ENCODE measurements at regions not wholly inside any gene's neighbourhood (a gene's known extent, or its start where the extent isn't known, plus 50 kb on each side); places are given as distances from the start of the nearest gene placed in this dataset.
A peak's percentile ranks its signal among the peaks of the same experiment; 100 is the strongest.

DNA sequence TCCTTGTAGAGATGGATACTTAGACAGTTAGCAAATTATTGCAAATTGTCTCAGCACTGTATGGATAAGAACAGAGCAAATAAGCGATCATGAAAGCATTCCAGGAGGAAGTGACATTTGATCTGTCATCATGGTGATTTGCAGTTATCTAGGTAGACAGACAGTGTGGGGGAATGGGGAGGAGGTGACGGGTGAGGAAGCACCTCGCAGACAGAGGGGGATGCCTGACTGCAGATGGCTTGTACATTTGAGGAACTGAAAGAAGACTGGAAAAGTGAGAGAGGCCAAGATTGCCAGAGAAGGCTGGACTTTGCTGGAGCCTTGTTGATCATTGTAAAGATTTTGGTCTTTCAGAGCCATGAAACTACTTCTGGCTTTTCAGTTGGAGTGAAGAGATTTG is 318.2 kb upstream of the CELF2 start:
- H4K8ac ChIP-seq (ENCODE audit: low read depth, low read length): no peak overlapping the region
- H3K18ac ChIP-seq (ENCODE audit: low read length): no peak overlapping the region
- peak overlapping the region; percentile 31 for H2AFZ ChIP-seq (ENCODE audit: low read length)
- no peak overlapping the region for H3K9ac ChIP-seq (ENCODE audit: low read depth, low read length, poor library complexity)
- H2BK12ac ChIP-seq (ENCODE audit: low read length): no peak overlapping the region
- no peak overlapping the region for H3K4me3 ChIP-seq (ENCODE audit: low read length in 2 of 2)
- no peak overlapping the region for H3K27ac ChIP-seq (replicated peaks; ENCODE audit: low read length)
- H2BK5ac ChIP-seq (ENCODE audit: low read length): no peak overlapping the region
- no peak overlapping the region for H3K4ac ChIP-seq (ENCODE audit: low read length)
- whole genome bisulfite sequencing, 2 donors (ENCODE audit: extremely low coverage in 2 of 2, insufficient read length in 2 of 2, insufficient replicate concordance in 1 of 2): no CpG with 5 or more reads among the region's 3 CpGs
- no peak overlapping the region for H3K23ac ChIP-seq (ENCODE audit: low read depth, low read length, poor library complexity)
- H3K4me1 ChIP-seq (ENCODE audit: control insufficient read depth in 2 of 2, insufficient read depth in 1 of 2, low read depth in 1 of 2, low read length in 2 of 2): peaks cover 1 to 21% of the 10 kb centered on the region in 2 donors
- no peak for DNase-seq (ENCODE audit: low spot score)
- H2BK120ac ChIP-seq (ENCODE audit: low read depth, low read length): no peak overlapping the region
- no peak overlapping the region for H3K4me2 ChIP-seq (ENCODE audit: insufficient read depth, low read length, poor library complexity, severe bottlenecking)
- H2AK5ac ChIP-seq (ENCODE audit: low read depth, low read length): no peak overlapping the region
- no peaks in the 10 kb centered on the region for H3K36me3 ChIP-seq (replicated peaks in 1 of 2; ENCODE audit: control insufficient read depth in 2 of 2, insufficient read depth in 2 of 2, low read length in 2 of 2)
- H3K9me3 ChIP-seq (replicated peaks in 1 of 2; ENCODE audit: control insufficient read depth in 2 of 2, insufficient read depth in 1 of 2, low read depth in 1 of 2, low read length in 2 of 2): peaks cover 0 to 4% of the 10 kb centered on the region in 2 donors
- no peak overlapping the region for H3K14ac ChIP-seq (ENCODE audit: low read length)
- H2BK15ac ChIP-seq (ENCODE audit: low read length): no peak overlapping the region
- no peaks in the 10 kb centered on the region for H3K79me1 ChIP-seq (ENCODE audit: low read depth, low read length)
- H4K91ac ChIP-seq (ENCODE audit: low read depth, low read length, poor library complexity): no peak overlapping the region
- H3K27me3 ChIP-seq (ENCODE audit: control insufficient read depth in 3 of 3, insufficient read depth in 3 of 3, low read depth in 1 of 3, low read length in 3 of 3): no peaks in the 10 kb centered on the region

GRCh38 chr10:10701084-10701611 is 316.5 kb upstream of the CELF2 start:
- no peak overlapping the region for H3K27ac ChIP-seq (replicated peaks; ENCODE audit: low read length)
- no peak overlapping the region for H2BK120ac ChIP-seq (ENCODE audit: low read depth, low read length)
- no peak overlapping the region for H2BK5ac ChIP-seq (ENCODE audit: low read length)
- H2AFZ ChIP-seq (ENCODE audit: low read length): peak overlapping the region; percentile 12
- no peaks in the 10 kb centered on the region for H3K27me3 ChIP-seq (ENCODE audit: control insufficient read depth in 3 of 3, insufficient read depth in 3 of 3, low read depth in 1 of 3, low read length in 3 of 3)
- H4K91ac ChIP-seq (ENCODE audit: low read depth, low read length, poor library complexity): no peak overlapping the region
- H3K23ac ChIP-seq (ENCODE audit: low read depth, low read length, poor library complexity): no peak overlapping the region
- peaks cover 1 to 21% of the 10 kb centered on the region in 2 donors for H3K4me1 ChIP-seq (ENCODE audit: control insufficient read depth in 2 of 2, insufficient read depth in 1 of 2, low read depth in 1 of 2, low read length in 2 of 2)
- peaks cover 0 to 4% of the 10 kb centered on the region in 2 donors for H3K9me3 ChIP-seq (replicated peaks in 1 of 2; ENCODE audit: control insufficient read depth in 2 of 2, insufficient read depth in 1 of 2, low read depth in 1 of 2, low read length in 2 of 2)
- H4K8ac ChIP-seq (ENCODE audit: low read depth, low read length): no peak overlapping the region
- H3K14ac ChIP-seq (ENCODE audit: low read length): no peak overlapping the region
- H3K36me3 ChIP-seq (replicated peaks in 1 of 2; ENCODE audit: control insufficient read depth in 2 of 2, insufficient read depth in 2 of 2, low read length in 2 of 2): no peaks in the 10 kb centered on the region
- H2BK12ac ChIP-seq (ENCODE audit: low read length): no peak overlapping the region
- no peak overlapping the region for H2AK5ac ChIP-seq (ENCODE audit: low read depth, low read length)
- H3K4me3 ChIP-seq (ENCODE audit: low read length in 2 of 2): no peak overlapping the region
- no peak overlapping the region for H3K4me2 ChIP-seq (ENCODE audit: insufficient read depth, low read length, poor library complexity, severe bottlenecking)
- no peak for DNase-seq (ENCODE audit: low spot score)
- no CpG with 5 or more reads among the region's 5 CpGs for WGBS, 2 donors (ENCODE audit: extremely low coverage in 2 of 2, insufficient read length in 2 of 2, insufficient replicate concordance in 1 of 2)
- no peaks in the 10 kb centered on the region for H3K79me1 ChIP-seq (ENCODE audit: low read depth, low read length)
- peak overlapping the region; percentile 32 for H3K18ac ChIP-seq (ENCODE audit: low read length)
- no peak overlapping the region for H3K4ac ChIP-seq (ENCODE audit: low read length)
- H3K9ac ChIP-seq (ENCODE audit: low read depth, low read length, poor library complexity): no peak overlapping the region
- H2BK15ac ChIP-seq (ENCODE audit: low read length): no peak overlapping the region

- no peak overlapping the region for H3K23ac ChIP-seq (ENCODE audit: low read depth, low read length, poor library complexity)
- no peak overlapping the region for H2BK120ac ChIP-seq (ENCODE audit: low read depth, low read length)
- H3K9me3 ChIP-seq (replicated peaks in 1 of 2; ENCODE audit: control insufficient read depth in 2 of 2, insufficient read depth in 1 of 2, low read depth in 1 of 2, low read length in 2 of 2): peaks cover 0 to 2% of the 10 kb centered on the region in 2 donors
- no peaks in the 10 kb centered on the region for H3K27me3 ChIP-seq (ENCODE audit: control insufficient read depth in 3 of 3, insufficient read depth in 3 of 3, low read depth in 1 of 3, low read length in 3 of 3)
- no peak overlapping the region for H3K9ac ChIP-seq (ENCODE audit: low read depth, low read length, poor library complexity)
- no peak overlapping the region for H4K91ac ChIP-seq (ENCODE audit: low read depth, low read length, poor library complexity)
- DNase-seq (ENCODE audit: low spot score): no peak
- no CpG with 5 or more reads among the region's 1 CpG for WGBS, 2 donors (ENCODE audit: extremely low coverage in 2 of 2, insufficient read length in 2 of 2, insufficient replicate concordance in 1 of 2)
- no peak overlapping the region for H2BK12ac ChIP-seq (ENCODE audit: low read length)
- H2AK5ac ChIP-seq (ENCODE audit: low read depth, low read length): no peak overlapping the region
- no peak overlapping the region for H2AFZ ChIP-seq (ENCODE audit: low read length)
- H3K4me3 ChIP-seq (ENCODE audit: low read length in 2 of 2): no peak overlapping the region
- no peaks in the 10 kb centered on the region for H3K79me1 ChIP-seq (ENCODE audit: low read depth, low read length)
- H2BK5ac ChIP-seq (ENCODE audit: low read length): no peak overlapping the region
- no peak overlapping the region for H2BK15ac ChIP-seq (ENCODE audit: low read length)
- H3K4me2 ChIP-seq (ENCODE audit: insufficient read depth, low read length, poor library complexity, severe bottlenecking): no peak overlapping the region
- H3K4ac ChIP-seq (ENCODE audit: low read length): no peak overlapping the region
- H3K18ac ChIP-seq (ENCODE audit: low read length): no peak overlapping the region
- no peak overlapping the region for H3K14ac ChIP-seq (ENCODE audit: low read length)
- H4K8ac ChIP-seq (ENCODE audit: low read depth, low read length): no peak overlapping the region
- H3K36me3 ChIP-seq (replicated peaks in 1 of 2; ENCODE audit: control insufficient read depth in 2 of 2, insufficient read depth in 2 of 2, low read length in 2 of 2): no peaks in the 10 kb centered on the region
- H3K4me1 ChIP-seq (ENCODE audit: control insufficient read depth in 2 of 2, insufficient read depth in 1 of 2, low read depth in 1 of 2, low read length in 2 of 2): peaks cover 1 to 21% of the 10 kb centered on the region in 2 donors
- no peak overlapping the region for H3K27ac ChIP-seq (replicated peaks; ENCODE audit: low read length)
Measured at GRCh38 chr10:10702211-10702610, 315.5 kb upstream of the CELF2 start.

GRCh38 chr10:10703382-10703781 is 314.3 kb upstream of the CELF2 start:
- H3K4ac ChIP-seq (ENCODE audit: low read length): no peak overlapping the region
- H2BK120ac ChIP-seq (ENCODE audit: low read depth, low read length): no peak overlapping the region
- no peak overlapping the region for H3K9ac ChIP-seq (ENCODE audit: low read depth, low read length, poor library complexity)
- H3K18ac ChIP-seq (ENCODE audit: low read length): no peak overlapping the region
- H2AFZ ChIP-seq (ENCODE audit: low read length): peak overlapping the region; percentile 11
- no peaks in the 10 kb centered on the region for H3K9me3 ChIP-seq (replicated peaks in 1 of 2; ENCODE audit: control insufficient read depth in 2 of 2, insufficient read depth in 1 of 2, low read depth in 1 of 2, low read length in 2 of 2)
- no peak overlapping the region for H3K23ac ChIP-seq (ENCODE audit: low read depth, low read length, poor library complexity)
- H2AK5ac ChIP-seq (ENCODE audit: low read depth, low read length): no peak overlapping the region
- H2BK12ac ChIP-seq (ENCODE audit: low read length): no peak overlapping the region
- H3K27me3 ChIP-seq (ENCODE audit: control insufficient read depth in 3 of 3, insufficient read depth in 3 of 3, low read depth in 1 of 3, low read length in 3 of 3): no peaks in the 10 kb centered on the region
- H3K4me1 ChIP-seq (ENCODE audit: control insufficient read depth in 2 of 2, insufficient read depth in 1 of 2, low read depth in 1 of 2, low read length in 2 of 2): peaks cover 1 to 21% of the 10 kb centered on the region in 2 donors
- DNase-seq (ENCODE audit: low spot score): no peak
- no peak overlapping the region for H4K8ac ChIP-seq (ENCODE audit: low read depth, low read length)
- no peak overlapping the region for H2BK15ac ChIP-seq (ENCODE audit: low read length)
- H4K91ac ChIP-seq (ENCODE audit: low read depth, low read length, poor library complexity): no peak overlapping the region
- H2BK5ac ChIP-seq (ENCODE audit: low read length): no peak overlapping the region
- WGBS, 2 donors (ENCODE audit: extremely low coverage in 2 of 2, insufficient read length in 2 of 2, insufficient replicate concordance in 1 of 2): no CpG with 5 or more reads among the region's 2 CpGs
- H3K4me2 ChIP-seq (ENCODE audit: insufficient read depth, low read length, poor library complexity, severe bottlenecking): no peak overlapping the region
- H3K4me3 ChIP-seq (ENCODE audit: low read length in 2 of 2): no peak overlapping the region
- no peak overlapping the region for H3K27ac ChIP-seq (replicated peaks; ENCODE audit: low read length)
- H3K79me1 ChIP-seq (ENCODE audit: low read depth, low read length): no peaks in the 10 kb centered on the region
- no peak overlapping the region for H3K14ac ChIP-seq (ENCODE audit: low read length)
- no peaks in the 10 kb centered on the region for H3K36me3 ChIP-seq (replicated peaks in 1 of 2; ENCODE audit: control insufficient read depth in 2 of 2, insufficient read depth in 2 of 2, low read length in 2 of 2)

All from neuronal stem cell (in vitro differentiated cells).